ENCODE measurements at regions not wholly inside any gene's neighbourhood (a gene's known extent, or its start where the extent isn't known, plus 50 kb on each side); places are given as distances from the start of the nearest gene placed in this dataset.

DNA sequence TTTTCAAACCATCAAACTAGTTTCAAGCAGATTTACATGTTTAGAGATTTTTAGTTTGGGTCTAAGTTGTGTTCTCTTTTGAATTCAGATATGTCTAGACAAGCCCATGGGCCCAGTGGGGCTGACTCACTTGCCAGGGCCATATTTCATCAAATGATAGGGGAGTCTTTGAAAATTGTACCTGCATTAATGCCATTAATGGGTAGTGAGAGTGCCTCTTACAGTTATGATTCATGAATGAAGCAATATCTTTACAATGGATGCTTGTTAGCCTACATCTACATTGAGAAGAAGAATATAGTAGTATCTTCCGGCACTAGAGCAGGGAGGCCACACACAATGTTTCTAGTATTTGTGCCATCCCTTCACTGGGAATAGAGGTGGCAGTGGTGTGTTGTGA, 174.2 kb upstream of the E2F7 start:
- Histone ChIP-seq H3K9ac (ENCODE audit: low read length) (no peak overlapping the region), H3K36me3 (replicated peaks in 1 of 2; ENCODE audit: control extremely low read depth in 1 of 2, control insufficient read depth in 1 of 2, extremely low read depth in 1 of 2, insufficient read depth in 2 of 2, low read length in 1 of 2) (no peaks in the 10 kb centered on the region), H3K27me3 (replicated peaks in 1 of 4; ENCODE audit: control extremely low read depth in 1 of 4, control insufficient read depth in 3 of 4, insufficient read depth in 4 of 4, low read length in 3 of 4) (peaks cover 0 to 3% (median 1%) of the 10 kb centered on the region in 4 experiments), H4K20me1 (ENCODE audit: control insufficient read depth, insufficient read depth, low read length, poor library complexity, severe bottlenecking) (no peaks in the 10 kb centered on the region), H3K79me2 (ENCODE audit: control insufficient read depth, insufficient read depth, low read length) (no peaks in the 10 kb centered on the region), H3K27ac (ENCODE audit: low read length in 2 of 2) (no peak overlapping the region), H3K9me3 (ENCODE audit: control extremely low read depth in 1 of 3, control insufficient read depth in 2 of 3, insufficient read depth in 1 of 3, low read length in 2 of 3) (no peaks in the 10 kb centered on the region), H2AFZ (ENCODE audit: insufficient read depth, low read depth, low read length, poor library complexity, severe bottlenecking) (no peak overlapping the region), H3K4me2 (replicated peaks; ENCODE audit: low read depth, low read length, poor library complexity, severe bottlenecking) (no peak overlapping the region), H3K4me3 (ENCODE audit: control extremely low read depth in 1 of 5, extremely low read depth in 1 of 5, insufficient read depth in 1 of 5, low read depth in 2 of 5, low read length in 4 of 5) (no peak overlapping the region), H3K4me1 (ENCODE audit: control insufficient read depth in 2 of 2, insufficient read depth in 2 of 2, low read length in 2 of 2) (no peaks in the 10 kb centered on the region)
- Mint-ChIP-seq H3K27me3 (peaks cover 4% of the 10 kb centered on the region), H3K9me3 (ENCODE audit: insufficient read depth) (no peaks in the 10 kb centered on the region), H3K27ac (no peak overlapping the region), H3K4me1 (no peaks in the 10 kb centered on the region), H3K4me3 (no peak overlapping the region)
- intact Hi-C loops (cut with micrococcal nuclease): no loop called here
- CTCF ChIA-PET: no interaction called here
- ATAC-seq (ENCODE audit: low read depth) (no peak), DNase-seq (no peak)
- TF ChIP-seq, protein P1, sequence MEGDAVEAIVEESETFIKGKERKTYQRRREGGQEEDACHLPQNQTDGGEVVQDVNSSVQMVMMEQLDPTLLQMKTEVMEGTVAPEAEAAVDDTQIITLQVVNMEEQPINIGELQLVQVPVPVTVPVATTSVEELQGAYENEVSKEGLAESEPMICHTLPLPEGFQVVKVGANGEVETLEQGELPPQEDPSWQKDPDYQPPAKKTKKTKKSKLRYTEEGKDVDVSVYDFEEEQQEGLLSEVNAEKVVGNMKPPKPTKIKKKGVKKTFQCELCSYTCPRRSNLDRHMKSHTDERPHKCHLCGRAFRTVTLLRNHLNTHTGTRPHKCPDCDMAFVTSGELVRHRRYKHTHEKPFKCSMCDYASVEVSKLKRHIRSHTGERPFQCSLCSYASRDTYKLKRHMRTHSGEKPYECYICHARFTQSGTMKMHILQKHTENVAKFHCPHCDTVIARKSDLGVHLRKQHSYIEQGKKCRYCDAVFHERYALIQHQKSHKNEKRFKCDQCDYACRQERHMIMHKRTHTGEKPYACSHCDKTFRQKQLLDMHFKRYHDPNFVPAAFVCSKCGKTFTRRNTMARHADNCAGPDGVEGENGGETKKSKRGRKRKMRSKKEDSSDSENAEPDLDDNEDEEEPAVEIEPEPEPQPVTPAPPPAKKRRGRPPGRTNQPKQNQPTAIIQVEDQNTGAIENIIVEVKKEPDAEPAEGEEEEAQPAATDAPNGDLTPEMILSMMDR (IDR thresholded peaks at IDR 0.05): no peak
- TF ChIP-seq EZH2 (IDR thresholded peaks at IDR 0.05; ENCODE audit: borderline replicate concordance, insufficient read depth, low read depth, low read length, poor library complexity, severe bottlenecking): no peak
- POLR2A ChIA-PET: no interaction called here
- WGBS (ENCODE audit: insufficient coverage): 100% methylated on average over 1 of the region's 1 CpG

DNA sequence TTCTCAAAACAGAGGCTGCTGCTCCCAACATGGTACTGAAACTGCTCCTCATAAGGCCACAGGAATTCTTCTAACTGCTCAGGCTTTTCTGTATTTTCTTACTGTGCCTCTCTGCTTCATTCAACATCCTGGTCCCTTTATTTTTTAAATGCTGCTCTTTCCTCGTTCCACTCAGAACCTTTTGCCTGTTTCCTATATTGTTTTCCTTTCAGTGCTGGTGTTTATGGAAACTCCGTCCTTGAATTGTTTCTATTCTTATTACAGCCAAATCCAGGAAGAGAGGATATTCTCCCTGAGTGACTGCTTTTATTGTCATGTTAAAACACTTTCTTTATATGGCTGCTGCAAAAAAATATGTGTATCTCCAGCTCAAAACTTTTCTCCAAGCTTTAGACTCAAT, 173.0 kb upstream of the E2F7 start:
- CTCF ChIA-PET: no interaction called here
- TF ChIP-seq, protein P1 (IDR thresholded peaks at IDR 0.05): no peak
- TF ChIP-seq EZH2 (IDR thresholded peaks at IDR 0.05; ENCODE audit: borderline replicate concordance, insufficient read depth, low read depth, low read length, poor library complexity, severe bottlenecking): no peak
- no peak for ATAC-seq (ENCODE audit: low read depth)

More for the DNA sequence above, 173.0 kb upstream of the E2F7 start:
- Mint-ChIP-seq H3K4me3 (no peak overlapping the region), H3K9me3 (ENCODE audit: insufficient read depth) (no peaks in the 10 kb centered on the region), H3K27ac (no peak overlapping the region), H3K27me3 (peaks cover 9% of the 10 kb centered on the region), H3K4me1 (no peaks in the 10 kb centered on the region)
- peaks cover 0 to 3% (median 1%) of the 10 kb centered on the region in 4 experiments for H3K27me3 ChIP-seq (replicated peaks in 1 of 4; ENCODE audit: control extremely low read depth in 1 of 4, control insufficient read depth in 3 of 4, insufficient read depth in 4 of 4, low read length in 3 of 4)
- H3K79me2 ChIP-seq (ENCODE audit: control insufficient read depth, insufficient read depth, low read length): no peaks in the 10 kb centered on the region
- no peak for DNase-seq
- H3K36me3 ChIP-seq (replicated peaks in 1 of 2; ENCODE audit: control extremely low read depth in 1 of 2, control insufficient read depth in 1 of 2, extremely low read depth in 1 of 2, insufficient read depth in 2 of 2, low read length in 1 of 2): no peaks in the 10 kb centered on the region
- no peaks in the 10 kb centered on the region for H3K4me1 ChIP-seq (ENCODE audit: control insufficient read depth in 2 of 2, insufficient read depth in 2 of 2, low read length in 2 of 2)
- intact Hi-C loops (cut with micrococcal nuclease): no loop called here
- WGBS (ENCODE audit: insufficient coverage): no CpG with 5 or more reads among the region's 2 CpGs
- H3K9ac ChIP-seq (ENCODE audit: low read length): no peak overlapping the region
- no peak overlapping the region for H2AFZ ChIP-seq (ENCODE audit: insufficient read depth, low read depth, low read length, poor library complexity, severe bottlenecking)
- no peaks in the 10 kb centered on the region for H3K9me3 ChIP-seq (ENCODE audit: control extremely low read depth in 1 of 3, control insufficient read depth in 2 of 3, insufficient read depth in 1 of 3, low read length in 2 of 3)
- H3K27ac ChIP-seq (ENCODE audit: low read length in 2 of 2): no peak overlapping the region
- POLR2A ChIA-PET: no interaction called here
- H4K20me1 ChIP-seq (ENCODE audit: control insufficient read depth, insufficient read depth, low read length, poor library complexity, severe bottlenecking): no peaks in the 10 kb centered on the region
- H3K4me3 ChIP-seq (ENCODE audit: control extremely low read depth in 1 of 5, extremely low read depth in 1 of 5, insufficient read depth in 1 of 5, low read depth in 2 of 5, low read length in 4 of 5): no peak overlapping the region
- no peak overlapping the region for H3K4me2 ChIP-seq (replicated peaks; ENCODE audit: low read depth, low read length, poor library complexity, severe bottlenecking)
